WERI-Rb-1 (cell line): ENCODE measurements at regions not wholly inside any gene's neighbourhood (a gene's known extent, or its start where the extent isn't known, plus 50 kb on each side); places are given as distances from the start of the nearest gene placed in this dataset.

ENCODE experiments used
- DNase-seq: peaks from one replicate; pipeline ENCODE4 v3.0.0-alpha.2; 2020
- H3K27ac ChIP-seq: fragments of 250-450 bp; sonication (Bioruptor Pico); 2 replicates; pipeline ENCODE4 v1.5.1; 2020; ENCODE audit warnings: mild to moderate bottlenecking, moderate library complexity
- H3K27me3 ChIP-seq: fragments of 250-450 bp; sonication (Bioruptor Pico); 2 replicates; pipeline ENCODE4 v1.5.1; 2021; ENCODE audit warnings: mild to moderate bottlenecking, low read depth, moderate library complexity; ENCODE audit not compliant: insufficient read depth, severe bottlenecking
- H3K36me3 ChIP-seq: fragments of 250-450 bp; sonication (Bioruptor Pico); 2 replicates; pipeline ENCODE4 v1.5.1; 2020; ENCODE audit warnings: mild to moderate bottlenecking, moderate library complexity
- H3K4me3 ChIP-seq: 2 replicates; pipeline ENCODE4 v1.5.1; 2011; ENCODE audit warnings: low read depth, mild to moderate bottlenecking, control low read depth, low read length
- H3K9me3 ChIP-seq: fragments of 250-450 bp; sonication (Bioruptor Pico); 2 replicates; pipeline ENCODE4 v1.5.1; 2021; ENCODE audit warnings: mild to moderate bottlenecking, moderate library complexity; ENCODE audit not compliant: severe bottlenecking
- CTCF ChIP-seq: IDR thresholded peaks from 2 replicates; pipeline ENCODE4 v1.5.1; 2011; ENCODE audit warnings: low read depth, mild to moderate bottlenecking, control low read depth, inconsistent platforms, low read length

- Histone ChIP-seq H3K36me3 (no peaks in the 10 kb centered on the region), H3K27ac (no peak overlapping the region), H3K27me3 (no peaks in the 10 kb centered on the region), H3K4me3 (no peak overlapping the region), H3K9me3 (no peaks in the 10 kb centered on the region)
- TF ChIP-seq CTCF = no peak
- no peak for DNase-seq
Observed at GRCh38 chr3:29185706-29186105, 95.2 kb upstream of the RBMS3 start.

GRCh38 chr3:29186131-29186599 is 94.7 kb upstream of the RBMS3 start:
- no peak for TF ChIP-seq CTCF
- H3K4me3 ChIP-seq = no peak overlapping the region
- H3K27ac ChIP-seq = no peak overlapping the region
- DNase-seq = no peak
- no peaks in the 10 kb centered on the region for H3K36me3 ChIP-seq
- H3K9me3 ChIP-seq = peaks cover under 1% of the 10 kb centered on the region
- H3K27me3 ChIP-seq = no peaks in the 10 kb centered on the region

- Histone ChIP-seq H3K36me3 (no peaks in the 10 kb centered on the region), H3K27me3 (no peaks in the 10 kb centered on the region), H3K9me3 (peaks cover 3% of the 10 kb centered on the region), H3K4me3 (no peak overlapping the region), H3K27ac (no peak overlapping the region)
- no peak for TF ChIP-seq CTCF
- no peak for DNase-seq
Observed at GRCh38 chr3:29186982-29187725, 93.7 kb upstream of the RBMS3 start.

- H3K9me3 ChIP-seq = peaks cover 5% of the 10 kb centered on the region
- no peak overlapping the region for H3K27ac ChIP-seq
- H3K27me3 ChIP-seq = no peaks in the 10 kb centered on the region
- no peaks in the 10 kb centered on the region for H3K36me3 ChIP-seq
- H3K4me3 ChIP-seq = no peak overlapping the region
- DNase-seq = no peak
- TF ChIP-seq CTCF = no peak
Observed at GRCh38 chr3:29189328-29189727, 91.5 kb upstream of the RBMS3 start.

- DNase-seq = no peak
- H3K9me3 ChIP-seq = peaks cover 12% of the 10 kb centered on the region
- no peaks in the 10 kb centered on the region for H3K27me3 ChIP-seq
- no peaks in the 10 kb centered on the region for H3K36me3 ChIP-seq
- H3K4me3 ChIP-seq = no peak overlapping the region
- no peak for TF ChIP-seq CTCF
- H3K27ac ChIP-seq = no peak overlapping the region
Observed at GRCh38 chr3:29194139-29194538, 86.7 kb upstream of the RBMS3 start.

GRCh38 chr3:29195056-29195455 is 85.8 kb upstream of the RBMS3 start:
- no peaks in the 10 kb centered on the region for H3K27me3 ChIP-seq
- DNase-seq = no peak
- no peaks in the 10 kb centered on the region for H3K36me3 ChIP-seq
- H3K9me3 ChIP-seq = peaks cover 12% of the 10 kb centered on the region
- TF ChIP-seq CTCF = no peak
- no peak overlapping the region for H3K27ac ChIP-seq
- no peak overlapping the region for H3K4me3 ChIP-seq
